Lower lobe of right lung (tissue), 2 donors: ENCODE measurements at regions not wholly inside any gene's neighbourhood (a gene's known extent, or its start where the extent isn't known, plus 50 kb on each side); places are given as distances from the start of the nearest gene placed in this dataset.
"Not testable (repeated sequence)": the region's sequence is repeated elsewhere in the genome, so short reads cannot be mapped to it uniquely, and the experiment has no call there.

ENCODE experiments used
- ATAC-seq, 2 donors: fragments of 200-7000 bp; cut with Tn5 transposase; one replicate each; pipeline ENCODE4 v1.9.1; 2020 to 2022; ENCODE audit warnings: mild to moderate bottlenecking in 2 of 2, moderate library complexity in 2 of 2
- DNase-seq: peaks from one replicate; pipeline ENCODE4 v3.0.0-alpha.2; 2020
- H3K27ac ChIP-seq: fragments of 200-600 bp; one replicate; pipeline ENCODE4 v1.8.0; 2022
- H3K27me3 ChIP-seq: fragments of 200-600 bp; one replicate; pipeline ENCODE4 v1.8.0; 2022; ENCODE audit warnings: low read depth
- H3K36me3 ChIP-seq: fragments of 200-600 bp; one replicate; pipeline ENCODE4 v1.8.0; 2022; ENCODE audit warnings: mild to moderate bottlenecking
- H3K4me1 ChIP-seq: fragments of 200-600 bp; one replicate; pipeline ENCODE4 v1.8.0; 2022
- H3K4me3 ChIP-seq: fragments of 200-600 bp; one replicate; pipeline ENCODE4 v1.8.0; 2022; ENCODE audit warnings: mild to moderate bottlenecking
- H3K9me3 ChIP-seq: fragments of 200-600 bp; one replicate; pipeline ENCODE4 v1.8.0; 2022
- CTCF ChIP-seq: fragments of 200-600 bp; IDR thresholded peaks from one replicate; pipeline ENCODE4 v1.8.0; 2022; ENCODE audit warnings: antibody characterized with exemption, mild to moderate bottlenecking
- intact Hi-C: fragments of 100-400 bp; cut with DNase I; formaldehyde crosslinking; loops from one replicate; pipeline ENCODE4 v1.11.0; 2022
- donor health status: DM: no; HTN: yes; CAD: no; lungs with severe emphysema.

DNA sequence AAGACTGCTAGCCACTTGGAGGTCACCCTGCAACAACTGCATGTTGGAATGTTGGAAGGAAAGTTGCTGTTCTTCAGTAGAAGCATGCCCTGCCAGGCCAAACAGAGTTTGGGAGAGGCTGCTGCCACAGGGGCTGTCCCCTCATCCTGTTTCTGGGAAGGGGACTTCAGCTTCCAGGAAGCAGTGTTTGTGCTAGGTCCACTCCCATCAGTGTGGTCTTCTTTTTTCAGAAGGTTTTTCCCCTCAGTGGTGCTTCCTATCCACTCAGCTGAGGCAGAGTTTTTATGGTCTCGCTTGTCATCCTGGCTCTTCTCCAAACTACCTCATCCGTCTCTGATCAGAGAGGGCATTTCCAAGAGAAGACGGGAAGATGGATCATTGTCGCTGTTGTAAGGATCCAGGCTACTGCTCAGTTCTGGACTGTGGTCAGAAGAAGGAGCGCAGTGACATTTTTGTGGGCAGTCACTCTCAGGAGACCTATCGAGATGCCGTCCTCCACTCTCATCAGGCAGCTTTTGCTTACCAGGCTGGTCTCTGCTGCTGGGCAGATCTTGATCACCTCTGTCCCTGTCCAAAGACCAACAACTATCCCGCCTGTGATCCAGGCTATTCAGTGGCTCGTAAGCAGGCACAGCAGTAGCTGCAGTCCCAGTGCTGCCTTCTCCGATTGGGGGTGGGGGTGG, 97.8 kb upstream of the C5orf63 start:
- no peak overlapping the region for H3K27ac ChIP-seq
- ATAC-seq (no peak), DNase-seq (no peak)

DNA sequence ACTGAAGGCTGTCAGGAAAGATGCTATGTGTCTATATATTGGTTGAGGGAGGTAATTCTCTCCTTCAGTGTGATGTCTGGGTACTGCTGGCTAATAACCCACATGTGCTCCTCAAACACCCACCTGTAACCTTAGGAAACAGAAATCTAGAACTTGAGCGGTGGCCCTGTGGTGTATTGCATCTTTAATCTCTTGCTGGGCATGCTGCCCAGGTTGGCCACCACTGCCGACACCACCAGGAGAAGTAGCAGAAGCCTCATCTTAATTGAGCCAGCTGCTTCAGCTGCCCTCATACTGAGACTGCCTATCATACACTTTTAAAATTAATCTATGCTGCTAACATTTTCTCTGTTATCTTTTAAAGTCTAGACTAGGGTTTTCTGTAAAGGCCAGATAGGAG, 103.5 kb upstream of the C5orf63 start:
- Histone ChIP-seq H3K4me3 (no peak overlapping the region), H3K27ac (no peak overlapping the region), H3K9me3 (no peaks in the 10 kb centered on the region), H3K4me1 (no peaks in the 10 kb centered on the region), H3K27me3 (no peaks in the 10 kb centered on the region), H3K36me3 (no peaks in the 10 kb centered on the region)
- no peak for ATAC-seq
- TF ChIP-seq CTCF: no peak
- no peak for DNase-seq
- intact Hi-C loops: no loop called here

More for the DNA sequence above, 97.8 kb upstream of the C5orf63 start:
- H3K4me3 ChIP-seq: no peak overlapping the region
- H3K9me3 ChIP-seq: no peaks in the 10 kb centered on the region
- H3K36me3 ChIP-seq: no peaks in the 10 kb centered on the region
- H3K27me3 ChIP-seq: no peaks in the 10 kb centered on the region
- no peaks in the 10 kb centered on the region for H3K4me1 ChIP-seq
- TF ChIP-seq CTCF: no peak
- intact Hi-C loops: no loop called here

GRCh38 chr5:127182631-127183030, 108.0 kb upstream of the MEGF10 start:
- ATAC-seq, H3K36me3 ChIP-seq, intact Hi-C loops, H3K9me3 ChIP-seq, H3K4me1 ChIP-seq, DNase-seq, H3K27me3 ChIP-seq, H3K27ac ChIP-seq, H3K4me3 ChIP-seq: not testable (repeated sequence)

- Histone ChIP-seq H3K4me3 (no peak overlapping the region), H3K4me1 (no peaks in the 10 kb centered on the region), H3K27ac (no peak overlapping the region), H3K36me3 (no peaks in the 10 kb centered on the region), H3K9me3 (no peaks in the 10 kb centered on the region), H3K27me3 (no peaks in the 10 kb centered on the region)
- no peak for DNase-seq
- no peak for TF ChIP-seq CTCF
- intact Hi-C loops: no loop called here
- no peak for ATAC-seq
Observed at GRCh38 chr5:127183332-127183731, 107.3 kb upstream of the MEGF10 start.

GRCh38 chr5:127184851-127185250, 105.7 kb upstream of the MEGF10 start:
- DNase-seq (no peak), ATAC-seq (no peak)
- Histone ChIP-seq H3K9me3 (no peaks in the 10 kb centered on the region), H3K36me3 (no peaks in the 10 kb centered on the region), H3K4me3 (no peak overlapping the region), H3K4me1 (no peaks in the 10 kb centered on the region), H3K27me3 (no peaks in the 10 kb centered on the region), H3K27ac (no peak overlapping the region)
- no peak for TF ChIP-seq CTCF
- intact Hi-C loops: no loop called here

DNA sequence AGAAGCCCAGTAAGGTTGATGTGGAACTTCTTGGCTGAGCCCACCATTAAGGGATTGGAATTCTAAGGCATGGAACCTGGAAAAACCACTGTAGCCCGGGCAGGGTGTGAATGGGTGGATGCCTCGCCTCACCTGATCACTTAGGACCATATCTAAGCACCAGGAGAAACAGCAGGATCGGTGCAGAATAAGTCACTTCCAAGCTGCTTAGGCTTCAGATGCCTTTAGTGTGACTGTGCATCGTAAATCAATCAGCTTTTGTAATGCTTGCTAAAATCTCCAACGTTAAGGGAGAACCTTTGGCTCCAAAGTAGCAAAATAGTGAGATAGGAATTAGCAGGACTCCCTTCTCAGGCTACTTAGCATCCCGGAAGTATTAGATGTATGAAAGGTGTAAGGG, 103.9 kb upstream of the MEGF10 start:
- H3K9me3 ChIP-seq: no peaks in the 10 kb centered on the region
- H3K27me3 ChIP-seq: no peaks in the 10 kb centered on the region
- H3K4me1 ChIP-seq: no peaks in the 10 kb centered on the region
- intact Hi-C loops: no loop called here
- no peak for TF ChIP-seq CTCF
- ATAC-seq (no peak), DNase-seq (no peak)
- no peak overlapping the region for H3K27ac ChIP-seq
- no peak overlapping the region for H3K4me3 ChIP-seq
- H3K36me3 ChIP-seq: no peaks in the 10 kb centered on the region
